Stomach (tissue), 8 donors: ENCODE measurements at regions not wholly inside any gene's neighbourhood (a gene's known extent, or its start where the extent isn't known, plus 50 kb on each side); places are given as distances from the start of the nearest gene placed in this dataset.
"Not testable (repeated sequence)": the region's sequence is repeated elsewhere in the genome, so short reads cannot be mapped to it uniquely, and the experiment has no call there.

Source experiments
- DNase-seq, 2 donors: peaks; one replicate each; pipeline versions ENCODE4 v3.0.0 to v3.0.0-alpha.2; 2013 to 2019
- H3K27ac ChIP-seq, 5 donors: fragments of 200-600 bp in 4 of 5; sonication (generic) in 4 of 5; one replicate each; pipeline ENCODE4 v1.5.1; 2013 to 2019; ENCODE audit warnings: mild to moderate bottlenecking in 1 of 5, moderate library complexity in 1 of 5
- H3K27me3 ChIP-seq, 3 donors: fragments of 200-600 bp; sonication (generic); one replicate each; pipeline ENCODE4 v1.5.1; 2017 to 2019; ENCODE audit warnings: mixed run types in 1 of 3
- H3K36me3 ChIP-seq, 4 donors: fragments of 200-600 bp; sonication (generic); 1 replicate in 3 of 4; 2 replicates in 1 of 4; pipeline ENCODE4 v1.5.1; 2016 to 2019
- H3K4me1 ChIP-seq, 4 donors: fragments of 200-600 bp; sonication (generic); one replicate each; pipeline ENCODE4 v1.5.1; 2016 to 2019
- H3K4me3 ChIP-seq, 4 donors: fragments of 200-600 bp; sonication (generic) in 3 of 4; one replicate each; pipeline ENCODE4 v1.5.1; 2016 to 2019; ENCODE audit warnings: mild to moderate bottlenecking in 1 of 4
- H3K9me3 ChIP-seq, 4 donors: fragments of 200-600 bp; sonication (generic); one replicate each; pipeline ENCODE4 v1.5.1; 2016 to 2019
- CTCF ChIP-seq, 7 experiments: fragments of 450-650 bp in 4 of 7; fragments of 200-600 bp in 3 of 7; sonication (generic) in 3 of 7; IDR thresholded peaks; one replicate each; pipeline ENCODE4 v1.5.1; 2016 to 2019; ENCODE audit warnings: antibody characterized with exemption in 7 of 7, control low read depth in 2 of 7, mild to moderate bottlenecking in 1 of 7
- EP300 ChIP-seq: sonication (generic); formaldehyde crosslinking; IDR thresholded peaks from one replicate; pipeline ENCODE4 v1.6.1; 2017; ENCODE audit warnings: antibody characterized with exemption
- POLR2A ChIP-seq, 4 donors: fragments of 450-650 bp; IDR thresholded peaks; one replicate each; pipeline ENCODE4 v1.6.1; 2016; ENCODE audit warnings: antibody characterized with exemption in 4 of 4, control low read depth in 2 of 4, mild to moderate bottlenecking in 1 of 4, moderate library complexity in 1 of 4
- POLR2AphosphoS5 ChIP-seq, 3 donors: sonication (generic); formaldehyde crosslinking; IDR thresholded peaks; one replicate each; pipeline ENCODE4 v1.6.1; 2016; ENCODE audit warnings: antibody characterized with exemption in 3 of 3
- WGBS, 5 donors: extraction: QIAGEN DNeasy Blood & Tissue Kit in 3 of 5; methylation state at CpG; one replicate each; pipeline versions ENCODE4 v1.1.5 to v1.1.7; 2013 to 2018; 5-methylcytosine and 5-hydroxymethylcytosine counted together
- intact Hi-C: fragments of 100-400 bp; cut with DNase I; formaldehyde crosslinking; loops from one replicate; pipeline ENCODE4 v1.15.1; 2023; ENCODE audit warnings: low total_unique reads
- donor health status: healthy with polysubstance abuse.
- donor health status: Bipolar disorder and iron deficiency.
- donor health status: healthy.

- no peaks in the 10 kb centered on the region for H3K36me3 ChIP-seq
- H3K4me3 ChIP-seq = no peak overlapping the region
- no peak for DNase-seq
- H3K4me1 ChIP-seq = peaks cover 0 to 2% (median 0%) of the 10 kb centered on the region in 4 donors
- TF ChIP-seq POLR2AphosphoS5 (IDR thresholded peaks at IDR 0.05) = no peak
- TF ChIP-seq EP300 = no peak
- no peak for TF ChIP-seq POLR2A (IDR thresholded peaks at IDR 0.05)
- TF ChIP-seq CTCF (IDR thresholded peaks at IDR 0.05) = no peak
- H3K9me3 ChIP-seq = no peaks in the 10 kb centered on the region
- WGBS, 5 donors = 62 to 74% (median 67%) methylated on average over 2 of the region's 2 CpGs
- H3K27me3 ChIP-seq = no peaks in the 10 kb centered on the region
- intact Hi-C loops = no loop called here
- H3K27ac ChIP-seq = no peak overlapping the region
These were observed 155.0 kb upstream of the SERTAD2 start for GRCh38 chr2:64808754-64809153.

GRCh38 chr2:64809216-64809615 lies 155.5 kb upstream of the SERTAD2 start:
- H3K9me3 ChIP-seq = no peaks in the 10 kb centered on the region
- DNase-seq = peak in 1 of 2 donors; percentile 51
- intact Hi-C loops = no loop called here
- H3K27ac ChIP-seq = no peak overlapping the region
- H3K27me3 ChIP-seq = no peaks in the 10 kb centered on the region
- H3K36me3 ChIP-seq = no peaks in the 10 kb centered on the region
- 79 to 92% (median 85%) methylated on average over 1 of the region's 1 CpG for WGBS, 5 donors
- no peak overlapping the region for H3K4me3 ChIP-seq
- TF ChIP-seq CTCF (IDR thresholded peaks at IDR 0.05) (no peak), EP300 (no peak), POLR2A (IDR thresholded peaks at IDR 0.05) (no peak), POLR2AphosphoS5 (IDR thresholded peaks at IDR 0.05) (no peak)
- peaks cover 0 to 4% (median 0%) of the 10 kb centered on the region in 4 donors for H3K4me1 ChIP-seq

GRCh38 chr2:64812285-64812684 lies 158.6 kb upstream of the SERTAD2 start:
- DNase-seq = peak in 1 of 2 donors; percentile 47

GRCh38 chr2:64814007-64814406 lies 160.3 kb upstream of the SERTAD2 start:
- H3K9me3 ChIP-seq = no peaks in the 10 kb centered on the region
- intact Hi-C loops = loop anchor here (5.0 kb wide), 1 partner anchor 37 kb away; no protein-coding TSS in a partner anchor
- peaks cover 0 to 9% (median 0%) of the 10 kb centered on the region in 4 donors for H3K4me1 ChIP-seq
- H3K36me3 ChIP-seq = no peaks in the 10 kb centered on the region
- 83 to 89% (median 84%) methylated on average over 5 of the region's 5 CpGs for WGBS, 5 donors
- no peak for DNase-seq
- no peak for TF ChIP-seq EP300
- TF ChIP-seq POLR2AphosphoS5 (IDR thresholded peaks at IDR 0.05) = no peak
- TF ChIP-seq POLR2A (IDR thresholded peaks at IDR 0.05) = no peak
- no peak for TF ChIP-seq CTCF (IDR thresholded peaks at IDR 0.05)
- H3K27me3 ChIP-seq = no peaks in the 10 kb centered on the region
- H3K27ac ChIP-seq = no peak overlapping the region
- H3K4me3 ChIP-seq = no peak overlapping the region

More at GRCh38 chr2:64812285-64812684, 158.6 kb upstream of the SERTAD2 start:
- Histone ChIP-seq H3K9me3 (no peaks in the 10 kb centered on the region), H3K4me3 (no peak overlapping the region), H3K4me1 (peaks cover 0 to 4% (median 0%) of the 10 kb centered on the region in 4 donors), H3K27ac (no peak overlapping the region), H3K27me3 (no peaks in the 10 kb centered on the region), H3K36me3 (no peaks in the 10 kb centered on the region)
- intact Hi-C loops = loop anchor here (5.0 kb wide), 1 partner anchor 35 kb away; no protein-coding TSS in a partner anchor
- TF ChIP-seq CTCF (IDR thresholded peaks at IDR 0.05) = no peak
- no peak for TF ChIP-seq EP300
- no peak for TF ChIP-seq POLR2AphosphoS5 (IDR thresholded peaks at IDR 0.05)
- WGBS, 5 donors = 55 to 70% (median 64%) methylated on average over 4 of the region's 4 CpGs

GRCh38 chr2:64816526-64816925 lies 162.8 kb upstream of the SERTAD2 start:
- H3K9me3 ChIP-seq, intact Hi-C loops: not testable (repeated sequence)
- WGBS, 5 donors = 92 to 94% (median 92%) methylated on average over 8 of the region's 8 CpGs

More at GRCh38 chr2:64816526-64816925, 162.8 kb upstream of the SERTAD2 start:
- DNase-seq, H3K36me3 ChIP-seq, H3K27ac ChIP-seq, H3K27me3 ChIP-seq, H3K4me3 ChIP-seq: not testable (repeated sequence)
- H3K4me1 ChIP-seq = peaks cover 0 to 11% (median 0%) of the 10 kb centered on the region in 4 donors
